Suppressor macrophage treated with lipopolysaccharide for 1 hour (primary cell): ENCODE measurements at regions not wholly inside any gene's neighbourhood (a gene's known extent, or its start where the extent isn't known, plus 50 kb on each side); places are given as distances from the start of the nearest gene placed in this dataset.
"Not testable (repeated sequence)": the region's sequence is repeated elsewhere in the genome, so short reads cannot be mapped to it uniquely, and the experiment has no call there.

Experiments used
- DNase-seq, 3 donors: peaks; one replicate each; pipeline ENCODE4 v3.0.0-alpha.2; 2020 to 2022

DNA sequence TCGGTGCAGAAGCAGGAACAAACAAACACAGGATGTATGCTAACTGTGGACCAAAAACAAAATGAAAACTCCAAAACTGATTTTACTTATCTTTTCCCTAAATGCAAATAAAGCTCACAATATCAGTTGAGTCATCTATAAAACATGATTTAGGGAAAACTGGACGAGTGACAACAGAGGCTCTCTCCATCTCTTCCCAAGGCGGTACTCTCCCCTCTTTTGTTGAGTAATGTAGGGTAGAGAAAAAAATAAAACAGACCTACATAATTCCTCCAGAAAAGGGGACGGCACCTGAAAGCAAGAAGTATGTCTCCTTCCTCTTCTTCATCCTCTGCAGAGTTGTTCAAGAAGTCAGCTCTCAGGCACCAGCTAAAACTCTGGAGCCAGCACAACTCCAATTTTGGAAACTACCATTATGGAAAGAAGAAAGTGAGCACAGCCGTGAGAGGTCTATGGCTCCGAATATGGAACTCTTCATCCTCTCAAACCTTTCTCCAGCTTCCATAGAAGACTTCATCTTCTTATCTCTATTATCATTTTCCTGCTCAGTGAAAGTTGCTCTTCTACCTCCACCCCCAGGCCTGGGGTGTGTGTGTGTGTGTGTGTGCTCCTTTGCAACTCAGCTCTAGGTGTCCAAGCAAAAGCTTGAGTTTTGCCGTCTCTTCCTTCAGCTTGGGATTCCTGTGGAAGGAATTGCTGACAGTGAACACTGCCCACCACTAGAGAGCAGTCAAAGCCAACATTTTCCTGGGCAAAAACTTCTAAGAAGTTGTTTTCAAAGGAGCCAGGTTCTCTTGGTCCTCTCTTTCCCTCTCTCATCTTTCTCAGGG lies 155.4 kb downstream of the DIO2 start:
- DNase-seq: peak in 2 of 3 donors; percentile 11 to 20

- no peak for DNase-seq
Measured at GRCh38 chr14:80055226-80055625, 156.1 kb downstream of the DIO2 start.

- no peak for DNase-seq
Measured at GRCh38 chr14:80054020-80054419, 157.3 kb downstream of the DIO2 start.

DNA sequence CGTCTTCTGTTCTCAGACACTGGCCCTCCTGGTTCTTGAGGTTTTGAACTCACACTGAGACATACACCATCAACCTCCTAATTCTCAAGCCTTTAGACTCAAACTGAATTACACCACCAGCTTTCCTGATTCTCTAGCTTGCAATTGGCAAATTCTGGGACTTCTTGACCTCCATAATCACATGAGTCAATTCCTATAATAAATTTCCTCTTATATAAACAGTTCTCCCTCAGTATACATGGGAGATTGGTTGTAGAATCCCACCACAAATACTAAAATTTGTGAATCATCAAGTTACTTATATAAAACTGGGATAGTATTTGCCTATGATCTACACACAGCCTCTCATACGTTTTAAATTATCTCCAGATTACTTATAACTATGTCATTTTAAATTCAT lies 162.2 kb downstream of the DIO2 start:
- no peak for DNase-seq

GRCh38 chr14:80047761-80048160 lies 163.5 kb downstream of the DIO2 start:
- DNase-seq: no peak

DNA sequence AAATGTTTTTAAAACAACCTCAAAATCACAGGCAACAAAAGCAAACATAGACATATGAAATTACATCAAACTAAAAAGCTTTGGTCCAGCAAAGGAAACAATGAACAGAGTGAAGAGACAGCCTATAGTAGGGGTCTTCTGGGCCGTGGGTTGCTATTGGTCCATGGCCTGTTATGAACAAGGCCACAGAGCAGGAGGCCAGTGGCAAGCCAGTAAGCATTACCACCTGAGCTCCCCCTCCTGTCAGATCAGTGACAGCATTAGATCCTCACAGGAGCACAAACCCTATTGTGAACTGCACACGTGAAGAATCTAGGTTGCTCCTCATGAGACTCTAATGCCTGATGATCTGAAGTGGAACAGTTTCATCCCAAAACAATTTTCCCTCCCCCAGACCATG lies 174.0 kb downstream of the DIO2 start:
- DNase-seq: no peak

DNA sequence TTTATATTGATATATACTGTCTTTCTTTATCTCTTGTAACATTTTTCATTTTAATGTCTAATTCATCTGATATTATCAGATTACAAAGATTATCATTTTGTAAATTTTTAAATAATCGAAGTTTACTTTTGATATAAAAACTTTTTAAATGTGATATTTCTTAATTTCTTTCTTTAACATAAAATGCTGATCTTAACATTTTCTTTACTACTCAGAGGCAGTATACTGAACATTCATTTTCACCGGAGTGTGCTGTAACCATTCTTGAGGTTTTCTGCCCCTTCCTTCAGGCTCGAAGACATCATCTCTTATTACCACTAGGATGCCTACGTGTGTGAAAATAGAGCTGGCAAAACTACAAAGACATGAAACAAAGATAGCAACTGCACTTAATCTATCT lies 186.9 kb downstream of the DIO2 start:
- no peak for DNase-seq

DNA sequence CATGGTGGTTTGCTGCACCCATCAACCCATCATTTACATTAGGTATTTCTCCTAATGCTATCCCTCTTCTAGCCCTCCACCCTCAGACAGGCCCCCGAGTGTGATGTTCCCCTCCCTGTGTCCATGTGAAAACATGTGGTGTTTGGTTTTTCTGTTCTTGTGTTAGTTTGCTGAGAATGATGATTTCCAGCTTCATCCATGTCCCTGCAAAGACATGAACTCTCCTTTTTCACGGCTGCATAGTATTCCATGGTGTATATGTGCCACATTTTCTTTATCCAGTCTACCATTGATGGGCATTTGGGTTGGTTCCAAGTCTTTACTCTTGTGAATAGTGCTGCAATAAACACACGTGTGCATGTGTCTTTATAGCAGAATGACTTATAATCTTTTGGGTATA lies 192.8 kb downstream of the DIO2 start:
- DNase-seq: not testable (repeated sequence)

GRCh38 chr14:80017795-80018194 lies 193.5 kb downstream of the DIO2 start:
- no peak for DNase-seq

GRCh38 chr14:80010245-80010644 lies 201.1 kb downstream of the DIO2 start:
- not testable (repeated sequence) for DNase-seq

GRCh38 chr14:80005561-80005960 lies 205.7 kb downstream of the DIO2 start:
- DNase-seq: no peak

DNA sequence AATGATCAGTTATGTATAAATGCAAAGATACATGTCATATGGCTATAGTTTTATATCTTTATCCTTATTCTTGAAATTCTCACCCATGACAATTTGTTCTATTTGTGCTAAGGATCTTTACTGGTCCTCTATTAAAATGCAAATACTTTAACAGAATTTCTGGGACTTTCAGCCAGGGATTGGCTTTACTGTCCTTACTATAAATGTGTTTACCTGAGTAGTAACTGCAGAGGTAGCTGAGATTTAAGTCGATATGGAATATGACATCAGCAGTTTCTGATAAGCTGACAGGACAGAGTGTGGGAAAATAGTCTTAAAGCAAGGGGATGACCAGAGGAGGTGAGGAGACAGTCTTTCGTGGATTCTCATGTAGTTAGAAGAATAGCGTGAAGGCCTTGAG lies 206.4 kb downstream of the DIO2 start:
- no peak for DNase-seq

DNA sequence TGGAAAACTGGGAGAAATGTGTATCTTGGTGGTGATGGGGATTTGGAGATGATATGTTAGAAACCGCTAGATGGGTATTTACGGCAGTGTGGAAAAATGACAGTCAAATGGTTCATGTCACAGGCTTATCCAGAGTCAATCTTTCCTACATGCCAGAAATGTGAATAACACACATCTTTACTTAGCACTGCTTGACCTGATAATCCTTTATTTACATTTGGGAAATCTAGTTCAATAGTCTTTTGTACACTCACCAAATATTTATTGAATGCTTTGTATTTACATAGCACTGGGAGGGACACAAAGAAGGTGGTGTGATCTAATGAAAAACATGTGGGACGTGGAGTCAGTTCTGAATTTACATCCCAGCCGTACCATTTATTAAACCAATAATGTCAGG lies 208.2 kb downstream of the DIO2 start:
- no peak for DNase-seq

DNA sequence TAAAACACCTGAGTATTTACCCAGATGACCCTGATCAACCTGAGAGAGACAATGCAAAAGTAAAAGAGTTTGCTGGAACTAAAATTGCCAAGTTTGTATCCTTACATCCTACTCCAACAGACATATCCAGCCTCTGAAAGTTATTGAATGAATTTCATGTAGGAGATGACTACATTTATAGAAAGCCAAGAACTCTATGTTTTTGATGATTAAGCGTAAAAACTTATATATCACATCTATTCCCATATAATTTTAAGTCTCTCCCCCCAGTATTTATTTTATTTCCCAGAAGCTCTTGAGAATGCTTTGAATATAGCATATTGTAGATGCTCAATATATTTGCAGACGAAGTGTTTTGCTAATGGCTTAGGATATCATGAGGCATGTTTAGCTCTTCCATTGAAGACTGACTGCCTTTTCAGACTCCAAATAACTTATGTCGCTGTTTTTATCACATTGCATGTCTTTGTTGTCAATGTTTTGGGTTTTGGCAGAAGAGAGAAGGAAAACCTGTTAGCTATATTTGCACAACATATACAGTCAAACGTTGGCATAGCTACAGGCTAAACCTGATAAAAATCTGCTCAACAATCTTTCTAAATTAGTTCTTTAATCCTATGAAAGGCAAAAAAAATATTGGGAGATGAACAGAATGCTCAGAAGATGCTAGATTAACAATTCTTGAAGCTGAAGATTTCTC lies 213.6 kb downstream of the DIO2 start:
- DNase-seq: no peak

- no peak for DNase-seq
Measured at GRCh38 chr14:79992407-79993198, 218.7 kb downstream of the DIO2 start.

- DNase-seq: no peak
Measured at GRCh38 chr14:79991866-79992265, 219.4 kb downstream of the DIO2 start.

- no peak for DNase-seq
Measured at GRCh38 chr14:79989990-79990389, 221.3 kb downstream of the DIO2 start.

- no peak for DNase-seq
Measured at GRCh38 chr14:79986251-79986650, 225.1 kb downstream of the DIO2 start.

GRCh38 chr14:79972230-79972629 lies 239.1 kb downstream of the DIO2 start:
- DNase-seq: no peak

- no peak for DNase-seq
Measured at GRCh38 chr14:79971330-79971729, 240.0 kb downstream of the DIO2 start.

- no peak for DNase-seq
Measured at GRCh38 chr14:79967453-79967852, 243.9 kb downstream of the DIO2 start.

- no peak for DNase-seq
Measured at GRCh38 chr14:79967001-79967400, 244.3 kb downstream of the DIO2 start.

- no peak for DNase-seq
Measured at GRCh38 chr14:79965896-79966295, 245.4 kb downstream of the DIO2 start.

DNA sequence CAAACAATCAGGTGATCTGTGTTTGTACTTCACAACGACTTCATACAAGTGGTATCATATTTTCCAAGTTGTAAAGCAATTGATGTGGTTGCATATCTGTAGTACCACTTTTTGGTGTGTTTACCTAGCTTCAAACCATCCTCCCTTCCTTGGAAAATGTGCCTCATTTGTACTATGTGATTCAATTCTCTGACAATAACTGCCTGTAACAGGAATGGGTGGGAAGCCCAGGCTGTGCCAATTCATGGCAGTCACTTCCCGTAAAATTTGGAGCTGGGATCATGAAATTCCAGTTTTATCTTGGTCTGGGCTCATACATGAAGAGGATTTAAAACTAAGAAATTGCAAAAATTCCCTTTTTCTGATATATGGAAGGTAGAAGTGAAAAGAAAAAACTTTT lies 250.1 kb downstream of the DIO2 start:
- no peak for DNase-seq
